Bronchial epithelial cell (primary cell): ENCODE measurements at regions not wholly inside any gene's neighbourhood (a gene's known extent, or its start where the extent isn't known, plus 50 kb on each side); places are given as distances from the start of the nearest gene placed in this dataset.
A peak's percentile ranks its signal among the peaks of the same experiment; 100 is the strongest.

Source experiments
- DNase-seq: peaks from one replicate; pipeline ENCODE4 v3.0.0-alpha.2; 2010; ENCODE audit warnings: low read depth
- FAIRE-seq: peaks from 2 replicates; lab custom pipeline; 2011; peaks lifted over from hg19 to GRCh38; lab: Jason Lieb, UNC
- H3K27me3 ChIP-seq: 2 replicates; pipeline ENCODE4 v1.5.1; 2011; ENCODE audit warnings: low read length; ENCODE audit not compliant: control insufficient read depth, insufficient read depth
- H3K36me3 ChIP-seq: 2 replicates; pipeline ENCODE4 v1.5.1; 2011; ENCODE audit warnings: low read length; ENCODE audit not compliant: control insufficient read depth, insufficient read depth
- H3K4me3 ChIP-seq: 2 replicates; pipeline ENCODE4 v1.5.1; 2011; ENCODE audit warnings: mild to moderate bottlenecking, low read depth, low read length, control low read depth
- TF ChIP-seq, protein P1 (sequence below): IDR thresholded peaks from 2 replicates; pipeline ENCODE4 v1.5.1; 2011; ENCODE audit warnings: mild to moderate bottlenecking, moderate library complexity, low read length, control low read depth, inconsistent platforms; ENCODE audit not compliant: insufficient read depth, severe bottlenecking

DNA sequence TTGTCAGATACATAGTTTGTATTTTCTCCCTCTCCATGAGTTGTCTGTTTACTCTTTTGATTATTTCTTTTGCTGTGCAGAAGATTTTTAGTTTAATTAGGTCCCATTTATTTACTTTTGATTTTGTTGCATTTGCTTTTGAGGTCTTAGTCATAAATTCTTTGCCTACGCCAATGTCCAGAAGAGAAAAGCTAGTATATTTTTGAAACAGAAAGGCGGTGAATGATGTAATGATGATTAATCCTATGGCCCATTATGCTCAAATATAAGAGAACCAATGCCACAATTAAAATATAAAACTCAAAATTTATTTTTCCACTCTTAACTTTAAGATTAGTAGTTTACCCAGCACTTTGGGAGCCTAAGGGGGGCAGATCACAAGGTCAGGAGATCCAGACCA lies 59.8 kb upstream of the SMIM36 start:
- H3K36me3 ChIP-seq = no peaks in the 10 kb centered on the region
- no peaks in the 10 kb centered on the region for H3K27me3 ChIP-seq
- DNase-seq = peak; percentile 44
- H3K4me3 ChIP-seq = no peak overlapping the region
- TF ChIP-seq, protein P1, sequence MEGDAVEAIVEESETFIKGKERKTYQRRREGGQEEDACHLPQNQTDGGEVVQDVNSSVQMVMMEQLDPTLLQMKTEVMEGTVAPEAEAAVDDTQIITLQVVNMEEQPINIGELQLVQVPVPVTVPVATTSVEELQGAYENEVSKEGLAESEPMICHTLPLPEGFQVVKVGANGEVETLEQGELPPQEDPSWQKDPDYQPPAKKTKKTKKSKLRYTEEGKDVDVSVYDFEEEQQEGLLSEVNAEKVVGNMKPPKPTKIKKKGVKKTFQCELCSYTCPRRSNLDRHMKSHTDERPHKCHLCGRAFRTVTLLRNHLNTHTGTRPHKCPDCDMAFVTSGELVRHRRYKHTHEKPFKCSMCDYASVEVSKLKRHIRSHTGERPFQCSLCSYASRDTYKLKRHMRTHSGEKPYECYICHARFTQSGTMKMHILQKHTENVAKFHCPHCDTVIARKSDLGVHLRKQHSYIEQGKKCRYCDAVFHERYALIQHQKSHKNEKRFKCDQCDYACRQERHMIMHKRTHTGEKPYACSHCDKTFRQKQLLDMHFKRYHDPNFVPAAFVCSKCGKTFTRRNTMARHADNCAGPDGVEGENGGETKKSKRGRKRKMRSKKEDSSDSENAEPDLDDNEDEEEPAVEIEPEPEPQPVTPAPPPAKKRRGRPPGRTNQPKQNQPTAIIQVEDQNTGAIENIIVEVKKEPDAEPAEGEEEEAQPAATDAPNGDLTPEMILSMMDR = no peak
- no peak for FAIRE-seq

- H3K4me3 ChIP-seq = no peak overlapping the region
- FAIRE-seq (no peak), DNase-seq (no peak)
- TF ChIP-seq, protein P1 = no peak
- no peaks in the 10 kb centered on the region for H3K27me3 ChIP-seq
- no peaks in the 10 kb centered on the region for H3K36me3 ChIP-seq
Measured at GRCh38 chr17:55570391-55570790, 59.1 kb upstream of the SMIM36 start.

DNA sequence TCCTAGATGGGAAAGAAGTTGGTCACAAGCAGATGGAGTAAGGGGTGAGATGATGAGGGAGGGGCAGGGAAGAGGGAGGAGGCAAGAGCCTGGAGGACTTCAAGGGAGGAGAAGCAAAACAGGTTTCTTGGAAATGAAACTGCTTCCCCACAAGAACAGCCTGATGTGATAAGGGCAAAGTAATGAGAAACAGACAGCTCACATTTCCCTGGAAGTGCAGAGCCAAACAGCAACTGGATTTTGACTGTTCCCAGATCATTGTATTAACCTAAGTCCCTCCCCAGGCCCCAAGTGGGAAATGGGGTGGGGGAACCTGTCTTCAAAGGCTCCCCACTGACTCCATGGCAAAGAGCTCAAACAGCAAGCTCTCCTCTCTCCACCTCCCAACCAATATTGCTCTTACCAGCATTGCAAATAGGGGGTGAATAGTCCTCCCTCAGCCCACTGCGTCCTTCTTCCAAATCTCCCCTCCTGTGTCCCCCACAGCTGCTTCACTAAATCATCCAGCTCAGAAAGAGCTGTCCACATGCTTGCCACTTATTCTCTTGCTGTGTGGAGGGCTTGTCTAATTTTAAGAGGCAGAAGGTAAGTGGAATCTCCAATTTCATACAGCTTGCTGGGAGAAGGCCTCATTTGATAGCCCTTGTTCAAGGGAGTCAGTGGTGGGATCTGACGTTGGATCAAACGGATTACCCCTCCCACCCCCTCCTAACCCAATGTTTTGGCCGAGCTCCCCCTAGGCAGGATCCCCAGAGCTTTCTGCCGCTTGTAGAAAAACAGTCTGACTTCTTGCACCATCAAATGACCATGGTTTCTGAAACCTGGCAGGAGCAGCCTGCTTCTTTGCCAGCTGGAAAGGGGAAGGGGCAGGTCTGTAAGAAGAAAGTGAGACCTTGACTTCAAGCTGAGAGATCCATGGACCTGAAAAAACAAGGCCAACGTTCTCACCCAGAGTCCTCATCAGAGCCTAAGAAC lies 56.3 kb upstream of the SMIM36 start:
- FAIRE-seq (no peak), DNase-seq (no peak)

DNA sequence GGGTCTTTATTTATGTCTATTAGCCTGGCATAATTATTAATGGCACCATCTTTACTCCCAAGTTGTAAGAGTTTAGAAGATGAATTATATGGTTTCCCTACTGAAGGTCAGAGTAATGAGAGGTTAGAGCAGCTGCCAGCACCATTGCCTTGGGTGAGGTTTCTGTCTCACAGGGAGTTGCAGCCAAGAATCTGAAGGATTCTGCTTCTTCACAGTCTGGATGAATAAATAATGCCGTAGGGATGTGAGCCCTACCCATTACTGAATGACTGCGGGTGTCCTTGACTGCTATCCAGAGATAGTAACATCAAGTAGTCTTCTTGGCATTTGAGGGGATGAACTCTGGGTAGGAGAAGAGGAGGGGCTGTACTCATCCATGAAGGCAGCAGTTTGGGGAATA lies 52.8 kb upstream of the SMIM36 start:
- H3K36me3 ChIP-seq = no peaks in the 10 kb centered on the region
- TF ChIP-seq, protein P1 = no peak
- no peaks in the 10 kb centered on the region for H3K27me3 ChIP-seq
- FAIRE-seq = peak; percentile 32
- H3K4me3 ChIP-seq = no peak overlapping the region
- DNase-seq = no peak

More for the DNA sequence above, 56.3 kb upstream of the SMIM36 start:
- H3K27me3 ChIP-seq = no peaks in the 10 kb centered on the region
- TF ChIP-seq, protein P1 = no peak
- H3K4me3 ChIP-seq = no peak overlapping the region
- no peaks in the 10 kb centered on the region for H3K36me3 ChIP-seq

DNA sequence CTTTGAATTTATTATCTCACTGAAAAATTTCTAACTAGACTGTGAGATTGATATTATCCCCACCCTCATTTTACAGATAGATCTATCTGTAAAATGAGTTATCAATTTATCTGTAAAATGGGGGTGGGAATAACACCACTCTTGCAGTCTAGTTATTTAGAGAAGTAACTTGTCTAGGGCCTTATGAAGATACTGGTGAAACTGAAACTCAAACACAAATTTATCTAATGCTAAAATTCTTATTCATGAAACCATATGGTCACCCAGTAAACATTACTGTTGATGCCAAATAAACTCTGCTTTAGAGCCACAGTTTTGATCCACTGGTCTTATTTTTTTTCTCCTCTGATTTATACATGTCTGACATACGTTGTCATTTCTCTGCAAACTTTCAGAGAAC lies 52.1 kb upstream of the SMIM36 start:
- DNase-seq = no peak
- TF ChIP-seq, protein P1 = no peak
- FAIRE-seq = no peak
- Histone ChIP-seq H3K4me3 (no peak overlapping the region), H3K27me3 (no peaks in the 10 kb centered on the region), H3K36me3 (no peaks in the 10 kb centered on the region)
